Left lung (tissue), 4 donors: ENCODE measurements at regions not wholly inside any gene's neighbourhood (a gene's known extent, or its start where the extent isn't known, plus 50 kb on each side); places are given as distances from the start of the nearest gene placed in this dataset.

Experiments
- ATAC-seq: fragments of 200-7000 bp; cut with Tn5 transposase; one replicate; pipeline ENCODE4 v1.9.1; 2020; ENCODE audit warnings: moderate library complexity
- DNase-seq, 4 donors: peaks; one replicate each; pipeline ENCODE4 v3.0.0-alpha.2; 2013 to 2020
- H3K27ac ChIP-seq, 2 donors: fragments of 200-600 bp; sonication (generic) in 1 of 2; one replicate each; pipeline versions ENCODE4 v1.5.0 to v1.8.0; 2020 to 2021
- H3K27me3 ChIP-seq, 2 donors: fragments of 200-600 bp; sonication (generic) in 1 of 2; one replicate each; pipeline versions ENCODE4 v1.5.0 to v1.8.0; 2020 to 2021
- H3K36me3 ChIP-seq, 2 donors: fragments of 200-600 bp; sonication (generic) in 1 of 2; one replicate each; pipeline versions ENCODE4 v1.5.0 to v1.8.0; 2020 to 2021
- H3K4me1 ChIP-seq, 2 donors: fragments of 200-600 bp; one replicate each; pipeline ENCODE4 v1.8.0; 2021
- H3K4me3 ChIP-seq, 2 donors: fragments of 200-600 bp; sonication (generic) in 1 of 2; one replicate each; pipeline versions ENCODE4 v1.5.0 to v1.8.0; 2020 to 2021; ENCODE audit warnings: mild to moderate bottlenecking in 1 of 2
- H3K9me3 ChIP-seq, 2 donors: fragments of 200-600 bp; sonication (generic) in 1 of 2; one replicate each; pipeline versions ENCODE4 v1.5.0 to v1.8.0; 2020 to 2021
- CTCF ChIP-seq, 2 donors: fragments of 200-600 bp; sonication (generic) in 1 of 2; IDR thresholded peaks; one replicate each; pipeline versions ENCODE4 v1.5.0 to v1.8.0; 2021; ENCODE audit warnings: antibody characterized with exemption in 2 of 2
- intact Hi-C, 2 donors: fragments of 100-400 bp; cut with DNase I; formaldehyde crosslinking; loops; one replicate each; pipeline versions ENCODE4 v1.11.2 to v1.14.2; 2022
- donor health status: DM: no; HTN: yes; CAD: no.
- donor health status: DM: no; HTN: no; CAD: no.

GRCh38 chr15:87496795-87497194 is 759.7 kb downstream of the NTRK3 start:
- TF ChIP-seq CTCF (IDR thresholded peaks at IDR 0.05), result no peak
- H3K9me3 ChIP-seq, result peaks cover 0 to 3% of the 10 kb centered on the region in 2 donors
- H3K27ac ChIP-seq, result no peak overlapping the region
- no peaks in the 10 kb centered on the region for H3K27me3 ChIP-seq
- no peak overlapping the region for H3K4me3 ChIP-seq
- ATAC-seq (no peak), DNase-seq (no peak)
- intact Hi-C loops, result no loop called here
- no peaks in the 10 kb centered on the region for H3K36me3 ChIP-seq
- H3K4me1 ChIP-seq, result no peaks in the 10 kb centered on the region

GRCh38 chr15:87496109-87496508 is 760.4 kb downstream of the NTRK3 start:
- H3K27ac ChIP-seq, result no peak overlapping the region
- H3K4me1 ChIP-seq, result no peaks in the 10 kb centered on the region
- H3K36me3 ChIP-seq, result no peaks in the 10 kb centered on the region
- no peak for TF ChIP-seq CTCF (IDR thresholded peaks at IDR 0.05)
- no peaks in the 10 kb centered on the region for H3K27me3 ChIP-seq
- peaks cover 0 to 3% of the 10 kb centered on the region in 2 donors for H3K9me3 ChIP-seq
- intact Hi-C loops, result no loop called here
- ATAC-seq, result no peak
- DNase-seq, result no peak
- no peak overlapping the region for H3K4me3 ChIP-seq

- no peak for DNase-seq
- no peaks in the 10 kb centered on the region for H3K4me1 ChIP-seq
- no peaks in the 10 kb centered on the region for H3K36me3 ChIP-seq
- H3K27ac ChIP-seq, result no peak overlapping the region
- no peak for ATAC-seq
- H3K27me3 ChIP-seq, result no peaks in the 10 kb centered on the region
- peaks cover 0 to 3% of the 10 kb centered on the region in 2 donors for H3K9me3 ChIP-seq
- intact Hi-C loops, result no loop called here
- TF ChIP-seq CTCF (IDR thresholded peaks at IDR 0.05), result no peak
- H3K4me3 ChIP-seq, result no peak overlapping the region
These were observed 762.7 kb downstream of the NTRK3 start for GRCh38 chr15:87493803-87494202.

- TF ChIP-seq CTCF (IDR thresholded peaks at IDR 0.05), result no peak
- H3K9me3 ChIP-seq, result peaks cover 0 to 3% of the 10 kb centered on the region in 2 donors
- no peaks in the 10 kb centered on the region for H3K36me3 ChIP-seq
- DNase-seq (no peak), ATAC-seq (no peak)
- no peak overlapping the region for H3K27ac ChIP-seq
- no peaks in the 10 kb centered on the region for H3K27me3 ChIP-seq
- intact Hi-C loops, result no loop called here
- H3K4me1 ChIP-seq, result no peaks in the 10 kb centered on the region
- no peak overlapping the region for H3K4me3 ChIP-seq
These were observed 764.2 kb downstream of the NTRK3 start for GRCh38 chr15:87492321-87492720.

GRCh38 chr15:87490666-87491065 is 765.9 kb downstream of the NTRK3 start:
- no peaks in the 10 kb centered on the region for H3K4me1 ChIP-seq
- no peak overlapping the region for H3K27ac ChIP-seq
- no peaks in the 10 kb centered on the region for H3K27me3 ChIP-seq
- TF ChIP-seq CTCF (IDR thresholded peaks at IDR 0.05), result no peak
- no peak for DNase-seq
- no peak overlapping the region for H3K4me3 ChIP-seq
- intact Hi-C loops, result no loop called here
- H3K36me3 ChIP-seq, result no peaks in the 10 kb centered on the region
- no peak for ATAC-seq
- peaks cover 0 to 3% of the 10 kb centered on the region in 2 donors for H3K9me3 ChIP-seq
